ENCODE measurements at regions not wholly inside any gene's neighbourhood (a gene's known extent, or its start where the extent isn't known, plus 50 kb on each side); places are given as distances from the start of the nearest gene placed in this dataset.

- Histone ChIP-seq H3K27me3 (replicated peaks) (no peaks in the 10 kb centered on the region), H3K36me3 (replicated peaks) (no peaks in the 10 kb centered on the region), H3K27ac (no peak overlapping the region), H3K4me3 (ENCODE audit: low read depth, low read length) (no peak overlapping the region)
- in situ Hi-C loops (cut with HindIII; ENCODE audit: low pct_ligation_motif_present, low sequenced_read_pairs) = no loop called here
- DNase-seq = no peak
- TF ChIP-seq CTCF (IDR thresholded peaks at IDR 0.05; ENCODE audit: low read depth, low read length, missing control alignments) = no peak
Observed at GRCh38 chr2:16062471-16063250, 122.3 kb downstream of the MYCN start.

GRCh38 chr2:16061441-16062217 is 121.3 kb downstream of the MYCN start:
- no peak overlapping the region for H3K4me3 ChIP-seq (ENCODE audit: low read depth, low read length)
- in situ Hi-C loops (cut with HindIII; ENCODE audit: low pct_ligation_motif_present, low sequenced_read_pairs) = no loop called here

GRCh38 chr2:16060936-16061338 is 120.6 kb downstream of the MYCN start:
- in situ Hi-C loops (cut with HindIII; ENCODE audit: low pct_ligation_motif_present, low sequenced_read_pairs) = no loop called here
- H3K36me3 ChIP-seq (replicated peaks) = no peaks in the 10 kb centered on the region
- no peaks in the 10 kb centered on the region for H3K27me3 ChIP-seq (replicated peaks)
- no peak for DNase-seq
- TF ChIP-seq CTCF (IDR thresholded peaks at IDR 0.05; ENCODE audit: low read depth, low read length, missing control alignments) = no peak
- H3K27ac ChIP-seq = no peak overlapping the region
- H3K4me3 ChIP-seq (ENCODE audit: low read depth, low read length) = no peak overlapping the region

More at GRCh38 chr2:16061441-16062217, 121.3 kb downstream of the MYCN start:
- no peaks in the 10 kb centered on the region for H3K36me3 ChIP-seq (replicated peaks)
- TF ChIP-seq CTCF (IDR thresholded peaks at IDR 0.05; ENCODE audit: low read depth, low read length, missing control alignments) = no peak
- DNase-seq = no peak
- no peak overlapping the region for H3K27ac ChIP-seq
- H3K27me3 ChIP-seq (replicated peaks) = no peaks in the 10 kb centered on the region

GRCh38 chr2:16060125-16060935 is 120.0 kb downstream of the MYCN start:
- no peaks in the 10 kb centered on the region for H3K36me3 ChIP-seq (replicated peaks)
- DNase-seq = no peak
- no peaks in the 10 kb centered on the region for H3K27me3 ChIP-seq (replicated peaks)
- H3K4me3 ChIP-seq (ENCODE audit: low read depth, low read length) = no peak overlapping the region
- in situ Hi-C loops (cut with HindIII; ENCODE audit: low pct_ligation_motif_present, low sequenced_read_pairs) = no loop called here
- no peak for TF ChIP-seq CTCF (IDR thresholded peaks at IDR 0.05; ENCODE audit: low read depth, low read length, missing control alignments)
- H3K27ac ChIP-seq = no peak overlapping the region

DNA sequence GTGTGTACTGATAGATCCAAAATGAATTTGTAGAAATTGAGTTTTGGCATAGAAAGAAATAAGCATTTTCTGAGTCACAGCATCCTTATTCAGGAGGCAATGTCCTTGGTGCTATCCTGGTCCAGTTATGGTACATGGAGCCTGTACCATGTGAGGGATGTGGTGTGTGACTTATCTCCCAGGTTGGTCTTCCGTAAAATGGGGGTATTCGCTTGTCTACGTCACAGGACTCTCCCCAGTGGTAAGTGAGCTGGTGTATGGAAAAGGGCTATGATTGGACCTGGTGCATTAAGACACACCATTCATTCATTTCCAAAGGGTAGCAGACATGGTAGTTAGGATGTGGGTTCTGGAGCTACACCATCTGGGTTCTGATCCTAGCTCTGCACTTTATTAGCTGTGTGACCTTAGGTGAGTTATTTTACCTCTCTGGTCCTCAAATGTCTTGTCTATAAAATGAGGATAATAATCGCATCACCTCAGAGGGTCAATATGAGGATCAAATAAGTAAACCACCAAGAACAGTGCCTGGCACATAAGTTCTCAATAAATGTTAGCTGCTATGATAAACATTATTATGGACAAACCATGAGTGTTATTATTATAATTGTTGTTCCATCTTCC is 119.2 kb downstream of the MYCN start:
- no peak for DNase-seq
- no peak for TF ChIP-seq CTCF (IDR thresholded peaks at IDR 0.05; ENCODE audit: low read depth, low read length, missing control alignments)
- no peak overlapping the region for H3K27ac ChIP-seq
- no peaks in the 10 kb centered on the region for H3K27me3 ChIP-seq (replicated peaks)
- H3K4me3 ChIP-seq (ENCODE audit: low read depth, low read length) = no peak overlapping the region
- in situ Hi-C loops (cut with HindIII; ENCODE audit: low pct_ligation_motif_present, low sequenced_read_pairs) = no loop called here
- H3K36me3 ChIP-seq (replicated peaks) = no peaks in the 10 kb centered on the region

Data from brain microvascular endothelial cell (primary cell).